ENCODE measurements at regions not wholly inside any gene's neighbourhood (a gene's known extent, or its start where the extent isn't known, plus 50 kb on each side); places are given as distances from the start of the nearest gene placed in this dataset.
"Not testable (repeated sequence)": the region's sequence is repeated elsewhere in the genome, so short reads cannot be mapped to it uniquely, and the experiment has no call there.

DNA sequence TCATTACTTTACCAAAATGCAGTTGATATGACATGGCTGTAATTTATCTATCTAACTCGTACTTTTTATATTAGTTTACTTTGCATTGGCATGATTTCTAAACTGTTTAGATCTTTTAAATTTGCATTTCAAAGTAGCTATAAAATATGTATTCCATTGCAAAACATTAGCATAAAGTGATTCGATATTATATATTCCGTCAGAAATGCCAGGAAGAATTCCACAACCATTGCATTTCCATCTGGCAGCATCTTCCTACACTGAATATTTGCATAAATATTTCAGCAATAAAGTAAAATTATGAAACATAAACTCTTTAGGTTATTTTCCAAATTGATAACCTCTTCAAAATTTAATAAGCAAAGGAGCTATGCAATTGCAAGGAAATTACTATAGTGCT is 546.6 kb downstream of the MFSD1 start:
- H3K4me3 ChIP-seq (ENCODE audit: low read length in 2 of 2) = no peak overlapping the region
- H3K27me3 ChIP-seq (ENCODE audit: control insufficient read depth in 2 of 2, insufficient read depth in 2 of 2, low read length in 2 of 2) = no peaks in the 10 kb centered on the region
- H3K27ac ChIP-seq (ENCODE audit: low read depth in 2 of 2, low read length in 2 of 2) = no peak overlapping the region
- H3K9ac ChIP-seq (ENCODE audit: low read depth in 1 of 2, low read length in 2 of 2) = no peak overlapping the region
- H3K36me3 ChIP-seq (ENCODE audit: control insufficient read depth in 2 of 2, insufficient read depth in 2 of 2, low read length in 2 of 2) = no peaks in the 10 kb centered on the region
- no peaks in the 10 kb centered on the region for H3K4me1 ChIP-seq (ENCODE audit: control insufficient read depth in 2 of 2, insufficient read depth in 2 of 2, low read length in 2 of 2)
- H3K9me3 ChIP-seq (ENCODE audit: control insufficient read depth in 2 of 2, low read length in 2 of 2) = no peaks in the 10 kb centered on the region

DNA sequence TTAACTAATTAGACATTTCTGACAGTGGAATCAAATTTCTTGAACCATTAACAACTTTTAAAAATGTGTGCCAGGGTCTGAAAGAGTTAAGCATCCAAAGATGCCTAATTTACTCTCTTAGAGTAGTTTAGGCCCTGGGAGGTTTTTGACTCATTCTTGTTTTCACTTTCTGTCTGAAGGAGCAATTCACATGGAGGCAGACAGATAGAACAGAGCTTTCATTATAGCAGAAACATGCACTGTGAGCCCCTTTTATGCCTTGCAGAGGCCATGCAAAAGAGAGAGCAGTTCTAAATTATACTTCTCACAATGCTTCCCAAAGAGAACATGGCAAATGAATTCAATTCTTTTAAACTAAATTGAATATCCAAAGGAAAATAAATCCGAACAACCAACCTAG is 554.8 kb downstream of the MFSD1 start:
- no peak overlapping the region for H3K4me3 ChIP-seq (ENCODE audit: low read length in 2 of 2)
- no peaks in the 10 kb centered on the region for H3K27me3 ChIP-seq (ENCODE audit: control insufficient read depth in 2 of 2, insufficient read depth in 2 of 2, low read length in 2 of 2)
- H3K27ac ChIP-seq (ENCODE audit: low read depth in 2 of 2, low read length in 2 of 2) = no peak overlapping the region
- no peaks in the 10 kb centered on the region for H3K36me3 ChIP-seq (ENCODE audit: control insufficient read depth in 2 of 2, insufficient read depth in 2 of 2, low read length in 2 of 2)
- H3K4me1 ChIP-seq (ENCODE audit: control insufficient read depth in 2 of 2, insufficient read depth in 2 of 2, low read length in 2 of 2) = no peaks in the 10 kb centered on the region
- no peak overlapping the region for H3K9ac ChIP-seq (ENCODE audit: low read depth in 1 of 2, low read length in 2 of 2)
- H3K9me3 ChIP-seq (ENCODE audit: control insufficient read depth in 2 of 2, low read length in 2 of 2) = no peaks in the 10 kb centered on the region

DNA sequence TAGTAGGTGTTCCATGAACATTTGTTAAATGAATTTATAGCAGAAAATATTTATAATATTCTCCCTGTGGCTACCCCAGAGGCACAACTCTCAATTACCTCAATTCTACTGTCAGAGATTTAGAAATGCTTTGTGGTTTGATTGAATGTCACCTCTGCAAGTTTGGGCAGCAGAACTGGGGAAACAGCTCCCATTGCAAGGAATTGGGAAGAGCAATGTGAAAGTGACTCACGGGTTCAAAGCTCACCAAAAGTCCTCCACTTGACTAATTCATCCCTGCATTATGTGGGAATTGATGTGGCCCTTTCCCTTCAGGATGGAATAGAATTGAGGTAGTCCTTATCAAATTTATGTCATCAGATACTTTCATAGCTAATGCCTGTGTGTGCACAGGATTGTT is 562.7 kb downstream of the MFSD1 start:
- H3K36me3 ChIP-seq (ENCODE audit: control insufficient read depth in 2 of 2, insufficient read depth in 2 of 2, low read length in 2 of 2) = no peaks in the 10 kb centered on the region
- no peaks in the 10 kb centered on the region for H3K9me3 ChIP-seq (ENCODE audit: control insufficient read depth in 2 of 2, low read length in 2 of 2)
- H3K4me3 ChIP-seq (ENCODE audit: low read length in 2 of 2) = no peak overlapping the region
- H3K27ac ChIP-seq (ENCODE audit: low read depth in 2 of 2, low read length in 2 of 2) = no peak overlapping the region
- no peaks in the 10 kb centered on the region for H3K4me1 ChIP-seq (ENCODE audit: control insufficient read depth in 2 of 2, insufficient read depth in 2 of 2, low read length in 2 of 2)
- no peak overlapping the region for H3K9ac ChIP-seq (ENCODE audit: low read depth in 1 of 2, low read length in 2 of 2)
- H3K27me3 ChIP-seq (ENCODE audit: control insufficient read depth in 2 of 2, insufficient read depth in 2 of 2, low read length in 2 of 2) = no peaks in the 10 kb centered on the region

DNA sequence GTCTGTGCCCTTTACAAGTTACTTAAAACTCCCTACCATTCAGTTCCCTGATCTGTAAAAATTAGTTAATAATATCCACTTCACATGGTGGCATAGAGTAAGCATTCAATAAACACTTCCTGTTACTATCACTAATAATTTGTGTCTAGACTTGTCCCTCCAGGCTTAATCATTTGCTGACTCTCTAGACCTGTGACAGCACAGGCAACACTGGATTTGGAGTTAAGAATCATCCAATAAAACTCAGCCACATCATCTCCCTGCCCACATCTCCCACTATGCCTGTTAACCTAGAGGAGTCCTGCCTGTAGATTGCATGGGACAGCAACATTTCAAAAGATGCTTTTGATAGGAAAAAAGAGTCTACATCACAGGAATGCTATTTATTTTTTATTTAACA is 564.6 kb downstream of the MFSD1 start:
- no peaks in the 10 kb centered on the region for H3K27me3 ChIP-seq (ENCODE audit: control insufficient read depth in 2 of 2, insufficient read depth in 2 of 2, low read length in 2 of 2)
- no peak overlapping the region for H3K9ac ChIP-seq (ENCODE audit: low read depth in 1 of 2, low read length in 2 of 2)
- H3K4me3 ChIP-seq (ENCODE audit: low read length in 2 of 2) = no peak overlapping the region
- no peaks in the 10 kb centered on the region for H3K9me3 ChIP-seq (ENCODE audit: control insufficient read depth in 2 of 2, low read length in 2 of 2)
- H3K36me3 ChIP-seq (ENCODE audit: control insufficient read depth in 2 of 2, insufficient read depth in 2 of 2, low read length in 2 of 2) = no peaks in the 10 kb centered on the region
- no peaks in the 10 kb centered on the region for H3K4me1 ChIP-seq (ENCODE audit: control insufficient read depth in 2 of 2, insufficient read depth in 2 of 2, low read length in 2 of 2)
- H3K27ac ChIP-seq (ENCODE audit: low read depth in 2 of 2, low read length in 2 of 2) = no peak overlapping the region

DNA sequence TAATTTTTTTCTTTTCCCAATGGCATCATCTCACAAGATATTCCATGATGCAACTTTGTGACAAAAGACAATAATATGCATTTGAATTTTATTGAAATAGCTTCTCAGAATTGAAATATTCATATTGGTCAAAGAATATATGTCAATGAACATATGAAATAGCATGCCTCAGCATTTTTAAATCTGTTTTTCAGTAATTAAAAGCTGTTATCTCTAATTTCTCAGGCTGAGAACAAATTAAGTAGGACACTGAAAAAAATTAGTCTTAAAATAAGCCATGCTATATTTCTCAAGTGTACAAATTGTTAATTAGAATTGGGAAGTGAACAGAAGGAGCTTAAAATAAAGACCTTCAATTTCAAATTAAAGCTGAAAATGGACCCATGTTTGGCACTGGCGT is 570.1 kb downstream of the MFSD1 start:
- H3K27ac ChIP-seq (ENCODE audit: low read depth in 2 of 2, low read length in 2 of 2) = no peak overlapping the region

DNA sequence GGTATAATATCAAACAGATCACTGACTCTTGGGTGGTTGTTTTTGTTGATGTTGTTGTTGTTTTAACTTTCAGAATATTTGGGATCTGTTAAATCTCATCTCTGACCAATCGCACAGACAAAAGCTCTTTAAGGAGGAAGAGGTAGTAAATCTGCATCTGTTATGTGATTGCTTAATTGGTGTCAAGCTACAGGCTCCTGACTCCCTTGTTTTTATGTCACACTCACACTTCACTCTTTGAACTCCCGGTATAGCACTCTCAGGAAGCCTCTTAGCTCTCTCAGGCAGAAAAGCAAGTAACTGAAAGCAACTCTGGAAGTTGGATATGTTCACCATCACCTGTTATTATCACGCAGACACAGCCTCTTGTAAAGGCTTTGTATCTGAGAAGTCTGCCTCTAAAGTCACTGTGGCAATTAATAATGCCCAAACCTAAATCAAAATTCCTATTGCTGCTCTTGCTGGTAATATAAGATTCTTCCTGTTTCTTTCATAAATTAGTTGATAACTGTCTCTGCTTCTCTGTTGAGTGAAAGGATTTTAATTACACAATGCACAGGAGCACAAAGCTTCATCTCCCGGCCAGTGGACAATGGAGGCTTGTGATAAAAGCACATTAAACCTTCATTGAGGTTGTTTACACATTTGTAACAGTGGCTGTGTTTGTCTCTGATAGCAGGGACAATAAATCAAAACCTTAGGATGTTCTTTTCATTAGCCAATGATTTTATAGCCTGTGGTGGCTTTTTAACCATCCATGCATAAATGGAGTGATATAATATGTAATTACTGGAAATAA is 576.7 kb downstream of the MFSD1 start:
- H3K27me3 ChIP-seq (ENCODE audit: control insufficient read depth in 2 of 2, insufficient read depth in 2 of 2, low read length in 2 of 2) = no peaks in the 10 kb centered on the region
- H3K4me3 ChIP-seq (ENCODE audit: low read length in 2 of 2) = no peak overlapping the region
- H3K9me3 ChIP-seq (ENCODE audit: control insufficient read depth in 2 of 2, low read length in 2 of 2) = no peaks in the 10 kb centered on the region
- H3K9ac ChIP-seq (ENCODE audit: low read depth in 1 of 2, low read length in 2 of 2) = no peak overlapping the region
- no peak overlapping the region for H3K27ac ChIP-seq (ENCODE audit: low read depth in 2 of 2, low read length in 2 of 2)
- H3K4me1 ChIP-seq (ENCODE audit: control insufficient read depth in 2 of 2, insufficient read depth in 2 of 2, low read length in 2 of 2) = no peaks in the 10 kb centered on the region
- no peaks in the 10 kb centered on the region for H3K36me3 ChIP-seq (ENCODE audit: control insufficient read depth in 2 of 2, insufficient read depth in 2 of 2, low read length in 2 of 2)

More for the DNA sequence above, 570.1 kb downstream of the MFSD1 start:
- no peaks in the 10 kb centered on the region for H3K27me3 ChIP-seq (ENCODE audit: control insufficient read depth in 2 of 2, insufficient read depth in 2 of 2, low read length in 2 of 2)
- no peaks in the 10 kb centered on the region for H3K9me3 ChIP-seq (ENCODE audit: control insufficient read depth in 2 of 2, low read length in 2 of 2)
- no peaks in the 10 kb centered on the region for H3K4me1 ChIP-seq (ENCODE audit: control insufficient read depth in 2 of 2, insufficient read depth in 2 of 2, low read length in 2 of 2)
- H3K4me3 ChIP-seq (ENCODE audit: low read length in 2 of 2) = no peak overlapping the region
- H3K36me3 ChIP-seq (ENCODE audit: control insufficient read depth in 2 of 2, insufficient read depth in 2 of 2, low read length in 2 of 2) = no peaks in the 10 kb centered on the region
- H3K9ac ChIP-seq (ENCODE audit: low read depth in 1 of 2, low read length in 2 of 2) = no peak overlapping the region

DNA sequence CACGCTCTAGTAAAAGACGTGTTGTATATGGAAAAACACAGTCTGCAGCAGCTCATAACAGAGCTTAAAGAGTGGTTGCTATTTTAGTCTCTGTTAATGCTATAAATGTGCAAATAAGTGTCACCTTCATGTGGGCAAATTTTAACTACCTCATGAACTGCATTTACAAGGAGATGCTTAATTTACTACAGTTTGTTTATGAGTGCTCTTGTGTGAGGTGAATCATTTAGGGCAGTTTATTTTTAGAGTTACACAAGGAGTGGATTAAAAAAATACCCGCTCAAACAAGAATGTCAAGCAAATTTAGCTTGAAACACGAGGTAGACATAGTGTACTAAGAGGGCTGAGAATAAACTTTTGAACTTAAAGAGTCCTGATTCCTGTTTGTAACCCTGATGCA is 579.0 kb downstream of the MFSD1 start:
- Histone ChIP-seq H3K9me3 (ENCODE audit: control insufficient read depth in 2 of 2, low read length in 2 of 2) (no peaks in the 10 kb centered on the region), H3K9ac (ENCODE audit: low read depth in 1 of 2, low read length in 2 of 2) (no peak overlapping the region), H3K27ac (ENCODE audit: low read depth in 2 of 2, low read length in 2 of 2) (no peak overlapping the region), H3K36me3 (ENCODE audit: control insufficient read depth in 2 of 2, insufficient read depth in 2 of 2, low read length in 2 of 2) (no peaks in the 10 kb centered on the region), H3K27me3 (ENCODE audit: control insufficient read depth in 2 of 2, insufficient read depth in 2 of 2, low read length in 2 of 2) (no peaks in the 10 kb centered on the region), H3K4me3 (ENCODE audit: low read length in 2 of 2) (no peak overlapping the region), H3K4me1 (ENCODE audit: control insufficient read depth in 2 of 2, insufficient read depth in 2 of 2, low read length in 2 of 2) (no peaks in the 10 kb centered on the region)

DNA sequence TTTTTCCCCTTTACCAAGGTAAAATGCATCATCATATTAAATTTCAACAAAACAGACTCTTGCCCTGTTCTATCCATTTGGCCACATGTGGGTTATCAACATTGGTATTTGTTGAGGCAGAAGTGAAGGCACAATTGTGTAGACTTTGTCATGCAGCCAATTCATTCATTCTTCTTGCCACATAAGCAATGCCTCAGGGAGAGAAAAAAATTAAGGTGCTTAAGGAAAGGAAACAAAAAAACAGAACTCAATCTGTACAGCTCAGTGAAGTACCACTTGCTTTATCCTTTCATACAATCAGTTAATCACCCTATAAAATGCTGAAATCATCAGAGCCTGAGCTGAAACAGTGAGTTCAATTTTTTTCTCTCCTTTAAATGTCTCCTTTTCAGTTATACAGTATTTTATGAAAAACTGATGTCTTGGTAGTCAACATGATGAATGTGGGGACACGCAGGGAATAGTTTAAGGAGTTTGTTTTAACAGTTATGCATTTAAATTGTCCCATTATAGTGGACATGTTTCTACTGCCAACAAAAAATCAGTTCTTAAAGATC is 588.9 kb downstream of the MFSD1 start:
- Histone ChIP-seq H3K27ac (ENCODE audit: low read depth in 2 of 2, low read length in 2 of 2) (no peak overlapping the region), H3K4me3 (ENCODE audit: low read length in 2 of 2) (no peak overlapping the region), H3K36me3 (ENCODE audit: control insufficient read depth in 2 of 2, insufficient read depth in 2 of 2, low read length in 2 of 2) (no peaks in the 10 kb centered on the region), H3K9ac (ENCODE audit: low read depth in 1 of 2, low read length in 2 of 2) (no peak overlapping the region), H3K9me3 (ENCODE audit: control insufficient read depth in 2 of 2, low read length in 2 of 2) (no peaks in the 10 kb centered on the region), H3K4me1 (ENCODE audit: control insufficient read depth in 2 of 2, insufficient read depth in 2 of 2, low read length in 2 of 2) (no peaks in the 10 kb centered on the region), H3K27me3 (ENCODE audit: control insufficient read depth in 2 of 2, insufficient read depth in 2 of 2, low read length in 2 of 2) (no peaks in the 10 kb centered on the region)

DNA sequence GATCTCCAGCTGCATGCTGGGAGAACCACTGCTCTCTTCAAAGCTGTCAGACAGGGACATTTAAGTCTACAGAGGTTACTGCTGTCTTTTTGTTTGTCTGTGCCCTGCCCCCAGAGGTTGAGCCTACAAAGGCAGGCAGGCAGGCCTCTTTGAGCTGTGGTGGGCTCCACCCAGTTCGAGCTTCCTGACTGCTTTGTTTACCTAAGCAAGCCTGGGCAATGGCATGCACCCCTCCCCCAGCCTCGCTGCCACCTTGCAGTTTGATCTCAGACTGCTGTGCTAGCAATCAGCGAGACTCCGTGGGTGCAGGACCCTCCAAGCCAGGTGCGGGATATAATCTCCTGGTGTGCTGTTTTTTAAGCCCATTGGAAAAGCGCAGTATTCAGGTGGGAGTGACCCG is 591.0 kb upstream of the IL12A start:
- not testable (repeated sequence) for H3K27me3 ChIP-seq (ENCODE audit: control insufficient read depth in 2 of 2, insufficient read depth in 2 of 2, low read length in 2 of 2); H3K9me3 ChIP-seq (ENCODE audit: control insufficient read depth in 2 of 2, low read length in 2 of 2); H3K27ac ChIP-seq (ENCODE audit: low read depth in 2 of 2, low read length in 2 of 2); H3K4me1 ChIP-seq (ENCODE audit: control insufficient read depth in 2 of 2, insufficient read depth in 2 of 2, low read length in 2 of 2); H3K9ac ChIP-seq (ENCODE audit: low read depth in 1 of 2, low read length in 2 of 2); H3K36me3 ChIP-seq (ENCODE audit: control insufficient read depth in 2 of 2, insufficient read depth in 2 of 2, low read length in 2 of 2); H3K4me3 ChIP-seq (ENCODE audit: low read length in 2 of 2)

DNA sequence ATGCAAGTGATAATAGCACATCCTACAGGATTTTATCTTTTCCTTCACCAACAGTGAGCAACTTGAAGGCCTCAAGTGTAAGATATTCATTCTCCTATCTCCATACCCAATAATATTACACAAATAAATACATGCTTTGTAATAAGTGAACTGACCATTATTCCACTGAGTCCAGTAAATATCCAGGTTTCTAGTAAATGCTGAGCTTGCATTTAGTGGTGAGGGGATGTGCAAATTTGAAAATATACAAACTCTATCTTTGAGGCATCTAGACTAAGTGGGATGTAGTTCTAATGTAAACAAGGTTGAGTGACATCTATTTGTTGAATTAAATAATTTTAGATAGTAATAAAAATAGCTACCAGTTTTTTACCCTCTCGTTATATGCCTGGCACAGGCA is 587.6 kb upstream of the IL12A start:
- Histone ChIP-seq H3K4me3 (ENCODE audit: low read length in 2 of 2) (no peak overlapping the region), H3K9ac (ENCODE audit: low read depth in 1 of 2, low read length in 2 of 2) (no peak overlapping the region), H3K36me3 (ENCODE audit: control insufficient read depth in 2 of 2, insufficient read depth in 2 of 2, low read length in 2 of 2) (no peaks in the 10 kb centered on the region), H3K27me3 (ENCODE audit: control insufficient read depth in 2 of 2, insufficient read depth in 2 of 2, low read length in 2 of 2) (no peaks in the 10 kb centered on the region), H3K4me1 (ENCODE audit: control insufficient read depth in 2 of 2, insufficient read depth in 2 of 2, low read length in 2 of 2) (no peaks in the 10 kb centered on the region), H3K27ac (ENCODE audit: low read depth in 2 of 2, low read length in 2 of 2) (no peak overlapping the region), H3K9me3 (ENCODE audit: control insufficient read depth in 2 of 2, low read length in 2 of 2) (peaks cover 0 to 2% of the 10 kb centered on the region in 2 donors)

Measured in mucosa of rectum (tissue), 2 donors.